ENCODE measurements at regions not wholly inside any gene's neighbourhood (a gene's known extent, or its start where the extent isn't known, plus 50 kb on each side); places are given as distances from the start of the nearest gene placed in this dataset.

DNA sequence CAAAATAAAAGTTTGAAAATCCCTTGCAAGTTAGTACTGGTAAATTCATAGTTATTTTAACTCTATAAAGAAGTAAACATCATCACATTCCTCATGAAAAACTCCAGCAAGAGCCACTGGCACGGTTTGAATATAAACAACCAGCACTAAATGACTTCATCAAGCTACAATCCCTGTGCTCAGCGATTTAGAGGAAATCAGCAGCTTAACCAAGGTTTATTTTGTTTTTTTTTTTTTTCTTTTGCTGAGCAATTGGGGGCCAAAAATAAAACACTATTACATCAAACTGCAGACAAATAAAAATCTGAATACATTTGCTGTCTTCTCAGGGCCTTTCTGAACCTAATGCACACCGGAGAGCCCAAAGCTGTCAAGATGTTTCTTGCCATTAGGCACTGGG, 106.2 kb upstream of the SLC24A2 start:
- TF ChIP-seq CTCF (IDR thresholded peaks at IDR 0.05) (no peak), POLR2A (IDR thresholded peaks at IDR 0.05) (no peak), POLR2AphosphoS5 (IDR thresholded peaks at IDR 0.05) (no peak)

All from prostate gland (tissue), 2 donors.